GM12891 (cell line): ENCODE measurements at regions not wholly inside any gene's neighbourhood (a gene's known extent, or its start where the extent isn't known, plus 50 kb on each side); places are given as distances from the start of the nearest gene placed in this dataset.

Experiments used
- DNase-seq: peaks from one replicate; pipeline ENCODE4 v3.0.0; 2011; ENCODE audit warnings: low spot score; ENCODE audit not compliant: insufficient read length
- FAIRE-seq: peaks from 2 replicates; lab custom pipeline; 2011; peaks lifted over from hg19 to GRCh38; lab: Jason Lieb, UNC
- PAX5 ChIP-seq: IDR thresholded peaks from 2 replicates; pipeline ENCODE4 v1.6.1; 2011; ENCODE audit warnings: low read length, moderate library complexity, mild to moderate bottlenecking; ENCODE audit not compliant: insufficient read depth, severe bottlenecking
- POLR2A ChIP-seq: IDR thresholded peaks from 2 replicates; pipeline ENCODE4 v1.6.1; 2011; ENCODE audit warnings: low read depth, low read length, control low read depth
- POLR2AphosphoS5 ChIP-seq: IDR thresholded peaks from 2 replicates; pipeline ENCODE4 v1.6.1; 2011; ENCODE audit warnings: low read depth, low read length, control low read depth
- POU2F2 ChIP-seq: IDR thresholded peaks from 2 replicates; pipeline ENCODE4 v1.6.1; 2011; ENCODE audit warnings: low read depth, mild to moderate bottlenecking, control low read depth, low read length, moderate library complexity
- SPI1 ChIP-seq: IDR thresholded peaks from 2 replicates; pipeline ENCODE4 v1.6.1; 2011; ENCODE audit warnings: low read depth, low read length, control low read depth
- TAF1 ChIP-seq: IDR thresholded peaks from 2 replicates; pipeline ENCODE4 v1.6.1; 2011; ENCODE audit warnings: low read depth, low read length, control low read depth

GRCh38 chr16:35686595-35686994 is 2227.2 kb downstream of the TP53TG3F start:
- DNase-seq (no peak), FAIRE-seq (no peak)
- TF ChIP-seq POLR2A: no peak
- TF ChIP-seq SPI1: no peak
- no peak for TF ChIP-seq POU2F2

- FAIRE-seq (no peak), DNase-seq (no peak)
- TF ChIP-seq POLR2A: no peak
- TF ChIP-seq SPI1: no peak
Observed at GRCh38 chr16:35687071-35687470, 2227.7 kb downstream of the TP53TG3F start.

GRCh38 chr16:35687781-35688180 is 2228.4 kb downstream of the TP53TG3F start:
- no peak for FAIRE-seq
- TF ChIP-seq PAX5: no peak
- no peak for TF ChIP-seq POLR2A
- TF ChIP-seq POLR2AphosphoS5: no peak
- TF ChIP-seq SPI1: no peak
- TF ChIP-seq POU2F2: no peak
- TF ChIP-seq TAF1: no peak
- DNase-seq: no peak

- DNase-seq (no peak), FAIRE-seq (no peak)
- TF ChIP-seq TAF1: no peak
- TF ChIP-seq POLR2AphosphoS5: no peak
- TF ChIP-seq SPI1: no peak
- TF ChIP-seq POU2F2: no peak
- TF ChIP-seq PAX5: no peak
- TF ChIP-seq POLR2A: no peak
Observed at GRCh38 chr16:35689764-35690163, 2230.4 kb downstream of the TP53TG3F start.

GRCh38 chr16:35690413-35690812 is 2231.0 kb downstream of the TP53TG3F start:
- FAIRE-seq (no peak), DNase-seq (no peak)
- TF ChIP-seq SPI1 (no peak), POLR2A (no peak), PAX5 (no peak), POLR2AphosphoS5 (no peak), POU2F2 (no peak), TAF1 (no peak)

GRCh38 chr16:35691057-35691456 is 2231.6 kb downstream of the TP53TG3F start:
- FAIRE-seq (no peak), DNase-seq (no peak)
- no peak for TF ChIP-seq SPI1
- no peak for TF ChIP-seq POLR2A
- no peak for TF ChIP-seq PAX5
- TF ChIP-seq TAF1: no peak
- no peak for TF ChIP-seq POU2F2
- TF ChIP-seq POLR2AphosphoS5: no peak

GRCh38 chr16:35692824-35693223 is 2233.4 kb downstream of the TP53TG3F start:
- no peak for FAIRE-seq
- no peak for DNase-seq
- no peak for TF ChIP-seq POLR2A
- TF ChIP-seq TAF1: no peak

- FAIRE-seq: no peak
- TF ChIP-seq POU2F2 (no peak), SPI1 (no peak), PAX5 (no peak), POLR2AphosphoS5 (no peak), POLR2A (no peak), TAF1 (no peak)
- DNase-seq: no peak
Observed at GRCh38 chr16:35706901-35707300, 2247.5 kb downstream of the TP53TG3F start.

- no peak for FAIRE-seq
- TF ChIP-seq POLR2A (no peak), TAF1 (no peak), POU2F2 (no peak), POLR2AphosphoS5 (no peak), PAX5 (no peak), SPI1 (no peak)
- no peak for DNase-seq
Observed at GRCh38 chr16:35711435-35711834, 2252.0 kb downstream of the TP53TG3F start.

- FAIRE-seq (no peak), DNase-seq (no peak)
- TF ChIP-seq POLR2AphosphoS5 (no peak), SPI1 (no peak), POLR2A (no peak), TAF1 (no peak), PAX5 (no peak)
Observed at GRCh38 chr16:35711958-35712357, 2252.5 kb downstream of the TP53TG3F start.

GRCh38 chr16:35713762-35714650 is 2254.6 kb downstream of the TP53TG3F start:
- FAIRE-seq (no peak), DNase-seq (no peak)
- no peak for TF ChIP-seq POLR2A
- TF ChIP-seq SPI1: no peak
- no peak for TF ChIP-seq POLR2AphosphoS5
- no peak for TF ChIP-seq TAF1
- no peak for TF ChIP-seq PAX5
